Right lobe of liver (tissue), 6 donors: ENCODE measurements at regions not wholly inside any gene's neighbourhood (a gene's known extent, or its start where the extent isn't known, plus 50 kb on each side); places are given as distances from the start of the nearest gene placed in this dataset.

Experiments used
- ATAC-seq, 4 donors: fragments of 200-7000 bp; cut with Tn5 transposase; one replicate each; pipeline ENCODE4 v1.9.1; 2020; ENCODE audit warnings: mild to moderate bottlenecking in 4 of 4, moderate library complexity in 4 of 4
- DNase-seq, 3 donors: peaks; one replicate each; pipeline ENCODE4 v3.0.0-alpha.2; 2020
- H3K27ac ChIP-seq, 3 donors: fragments of 200-600 bp; one replicate each; pipeline ENCODE4 v1.8.0; 2022
- H3K27me3 ChIP-seq, 2 donors: fragments of 200-600 bp; one replicate each; pipeline ENCODE4 v1.8.0; 2022
- H3K36me3 ChIP-seq, 4 donors: fragments of 200-600 bp; sonication (generic) in 1 of 4; one replicate each; pipeline versions ENCODE4 v1.5.1 to v1.8.0; 2017 to 2022; ENCODE audit warnings: control low read depth in 1 of 4
- H3K4me1 ChIP-seq, 4 donors: fragments of 200-600 bp; sonication (generic) in 1 of 4; one replicate each; pipeline versions ENCODE4 v1.5.1 to v1.8.0; 2017 to 2022; ENCODE audit warnings: control low read depth in 1 of 4
- H3K4me3 ChIP-seq, 3 donors: fragments of 200-600 bp; one replicate each; pipeline ENCODE4 v1.8.0; 2022
- H3K9me3 ChIP-seq, 4 donors: fragments of 200-600 bp; sonication (generic) in 1 of 4; one replicate each; pipeline versions ENCODE4 v1.5.1 to v1.8.0; 2017 to 2022; ENCODE audit warnings: control low read depth in 1 of 4
- CTCF ChIP-seq, 4 donors: fragments of 200-600 bp in 3 of 4; fragments of 450-650 bp in 1 of 4; IDR thresholded peaks; one replicate each; pipeline versions ENCODE4 v1.5.1 to v1.8.0; 2016 to 2022; ENCODE audit warnings: antibody characterized with exemption in 4 of 4, mild to moderate bottlenecking in 2 of 4
- POLR2A ChIP-seq: fragments of 450-650 bp; IDR thresholded peaks from one replicate; pipeline ENCODE4 v1.6.1; 2017; ENCODE audit warnings: antibody characterized with exemption, mild to moderate bottlenecking
- WGBS: methylation state at CpG from one replicate; pipeline ENCODE4 v1.1.6; 2018; ENCODE audit warnings: low coverage, low lambda C conversion rate; ENCODE audit not compliant: insufficient coverage; ENCODE audit errors: missing lambda C conversion rate; 5-methylcytosine and 5-hydroxymethylcytosine counted together
- intact Hi-C, 2 donors: fragments of 100-400 bp; cut with DNase I; formaldehyde crosslinking; loops; one replicate each; pipeline versions ENCODE4 v1.11.2 to v1.14.1; 2022
- donor health status: DM: no; HTN: yes; CAD: no.
- donor health status: DM: no; HTN: no; CAD: no.
- donor health status: DM: no; HTN: no; CAD: no.
- donor health status: DM: no; HTN: yes; CAD: no.
- donor health status: DM: no; HTN: yes; CAD: no.

GRCh38 chr2:236901956-236902355 is 183.7 kb upstream of the COPS8 start:
- WGBS = 69% methylated on average over 3 of the region's 4 CpGs
- H3K4me3 ChIP-seq = no peak overlapping the region
- no peaks in the 10 kb centered on the region for H3K4me1 ChIP-seq
- no peaks in the 10 kb centered on the region for H3K36me3 ChIP-seq
- intact Hi-C loops = no loop called here
- DNase-seq (no peak), ATAC-seq (no peak)
- TF ChIP-seq CTCF (IDR thresholded peaks at IDR 0.05) (no peak), POLR2A (no peak)
- H3K9me3 ChIP-seq = no peaks in the 10 kb centered on the region
- no peaks in the 10 kb centered on the region for H3K27me3 ChIP-seq
- no peak overlapping the region for H3K27ac ChIP-seq

DNA sequence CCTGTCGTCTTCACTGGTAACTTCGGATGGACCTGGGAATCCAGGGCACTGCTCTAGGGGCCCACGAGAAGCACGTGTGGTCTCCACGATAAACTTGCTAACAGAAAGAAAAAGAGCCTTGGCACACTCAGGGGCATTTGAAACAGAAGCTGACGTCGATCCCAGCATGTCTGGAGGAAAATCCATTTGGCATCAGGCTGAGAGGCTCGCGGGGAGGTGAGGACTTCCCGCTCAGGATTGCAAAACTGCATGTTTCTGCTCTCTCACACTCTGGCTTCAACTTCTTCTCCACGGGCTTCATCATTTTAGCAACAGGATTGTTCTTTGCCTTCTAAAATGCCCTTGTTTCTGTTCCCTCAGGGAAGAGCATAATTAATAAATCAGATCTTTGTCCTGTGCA is 181.7 kb upstream of the COPS8 start:
- no peak for ATAC-seq
- Histone ChIP-seq H3K36me3 (no peaks in the 10 kb centered on the region), H3K9me3 (no peaks in the 10 kb centered on the region), H3K4me1 (no peaks in the 10 kb centered on the region), H3K27me3 (no peaks in the 10 kb centered on the region), H3K27ac (no peak overlapping the region), H3K4me3 (no peak overlapping the region)
- 81% methylated on average over 11 of the region's 11 CpGs for WGBS
- TF ChIP-seq POLR2A (no peak), CTCF (IDR thresholded peaks at IDR 0.05) (no peak)
- intact Hi-C loops = no loop called here
- no peak for DNase-seq

- Histone ChIP-seq H3K9me3 (no peaks in the 10 kb centered on the region), H3K4me1 (no peaks in the 10 kb centered on the region), H3K27ac (no peak overlapping the region), H3K36me3 (no peaks in the 10 kb centered on the region), H3K27me3 (no peaks in the 10 kb centered on the region), H3K4me3 (no peak overlapping the region)
- TF ChIP-seq POLR2A (no peak), CTCF (IDR thresholded peaks at IDR 0.05) (no peak)
- ATAC-seq = no peak
- WGBS = 80% methylated on average over 9 of the region's 13 CpGs
- intact Hi-C loops = no loop called here
- DNase-seq = no peak
Measured at GRCh38 chr2:236904389-236905263, 181.1 kb upstream of the COPS8 start.

DNA sequence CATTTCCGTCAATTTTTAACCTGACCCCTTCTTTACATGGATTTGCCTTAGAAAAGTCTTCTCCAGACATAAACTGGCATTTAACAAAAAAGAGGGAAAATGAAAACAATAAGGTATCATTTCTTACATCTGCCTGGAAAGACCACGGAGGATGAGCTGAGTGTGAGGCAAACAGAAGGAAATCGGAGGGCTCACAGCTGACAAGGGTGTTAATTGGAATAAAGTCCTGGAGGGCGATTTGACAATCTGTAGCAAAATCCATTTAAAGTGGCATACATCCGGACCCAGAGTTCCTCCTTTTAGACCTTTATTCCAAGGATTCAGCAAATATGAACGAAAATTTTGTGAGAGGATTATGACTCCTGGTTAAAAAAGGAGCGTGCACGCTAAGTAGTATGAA is 179.7 kb upstream of the COPS8 start:
- WGBS = 78% methylated on average over 8 of the region's 8 CpGs
- DNase-seq = no peak
- TF ChIP-seq POLR2A (no peak), CTCF (IDR thresholded peaks at IDR 0.05) (no peak)
- H3K4me3 ChIP-seq = no peak overlapping the region
- H3K27ac ChIP-seq = no peak overlapping the region
- no peaks in the 10 kb centered on the region for H3K9me3 ChIP-seq
- no peak for ATAC-seq
- intact Hi-C loops = no loop called here
- no peaks in the 10 kb centered on the region for H3K27me3 ChIP-seq
- H3K36me3 ChIP-seq = no peaks in the 10 kb centered on the region
- H3K4me1 ChIP-seq = no peaks in the 10 kb centered on the region
